SK-N-SH treated with all-trans-retinoic acid at 6 μM for 48 hours (cell line): ENCODE measurements at regions not wholly inside any gene's neighbourhood (a gene's known extent, or its start where the extent isn't known, plus 50 kb on each side); places are given as distances from the start of the nearest gene placed in this dataset.

ENCODE experiments used
- ARNTL ChIP-seq: fragments of 450-650 bp; formaldehyde crosslinking; IDR thresholded peaks from 2 replicates; pipeline ENCODE4 v1.5.0; 2020; ENCODE audit warnings: low read depth, mild to moderate bottlenecking, moderate library complexity, borderline replicate concordance
- BACH2 ChIP-seq: fragments of 250-450 bp; sonication (Bioruptor Pico); IDR thresholded peaks from 2 replicates; pipeline ENCODE4 v1.9.0; 2021; ENCODE audit warnings: mild to moderate bottlenecking, borderline replicate concordance
- ESRRG ChIP-seq: fragments of 250-450 bp; sonication (Bioruptor Pico); IDR thresholded peaks from 2 replicates; pipeline ENCODE4 v1.6.1; 2021; ENCODE audit warnings: mild to moderate bottlenecking
- GLIS3 ChIP-seq: fragments of 250-450 bp; sonication (Bioruptor Pico); IDR thresholded peaks from 2 replicates; pipeline ENCODE4 v1.5.0; 2020; ENCODE audit warnings: mild to moderate bottlenecking, moderate library complexity
- TCF4 ChIP-seq: fragments of 250-450 bp; sonication (Bioruptor Pico); IDR thresholded peaks from 2 replicates; pipeline ENCODE4 v1.8.0; 2021; ENCODE audit warnings: mild to moderate bottlenecking, moderate library complexity, borderline replicate concordance
- ZC3H10 ChIP-seq: fragments of 250-450 bp; sonication (Bioruptor Pico); IDR thresholded peaks from 2 replicates; pipeline ENCODE4 v1.5.1; 2021; ENCODE audit warnings: mild to moderate bottlenecking, moderate library complexity
- ZFP3 ChIP-seq: fragments of 250-450 bp; sonication (Bioruptor Pico); IDR thresholded peaks from 2 replicates; pipeline ENCODE4 v1.5.0; 2020; ENCODE audit warnings: mild to moderate bottlenecking, moderate library complexity
- ZFP30 ChIP-seq: fragments of 450-650 bp; formaldehyde crosslinking; IDR thresholded peaks from 2 replicates; pipeline ENCODE4 v1.5.0; 2022; ENCODE audit warnings: mild to moderate bottlenecking, moderate library complexity
- ZNF565 ChIP-seq: fragments of 450-650 bp; formaldehyde crosslinking; conservative IDR thresholded peaks from 2 replicates; pipeline ENCODE4 v1.5.0; 2020; ENCODE audit warnings: low read depth, mild to moderate bottlenecking, moderate library complexity
- ZNF8 ChIP-seq: fragments of 450-650 bp; formaldehyde crosslinking; IDR thresholded peaks from 2 replicates; pipeline ENCODE4 v1.5.0; 2020; ENCODE audit warnings: mild to moderate bottlenecking, moderate library complexity
- TF ChIP-seq, protein P1 (sequence below): fragments of 250-450 bp; sonication (Bioruptor Pico); IDR thresholded peaks from 2 replicates; pipeline ENCODE4 v1.8.0; 2020; ENCODE audit warnings: mild to moderate bottlenecking, moderate library complexity, borderline replicate concordance
- TF ChIP-seq, protein P2 (sequence below): fragments of 250-450 bp; sonication (Bioruptor Pico); IDR thresholded peaks from 2 replicates; pipeline ENCODE4 v1.5.1; 2020; ENCODE audit warnings: low read depth, mild to moderate bottlenecking, moderate library complexity

DNA sequence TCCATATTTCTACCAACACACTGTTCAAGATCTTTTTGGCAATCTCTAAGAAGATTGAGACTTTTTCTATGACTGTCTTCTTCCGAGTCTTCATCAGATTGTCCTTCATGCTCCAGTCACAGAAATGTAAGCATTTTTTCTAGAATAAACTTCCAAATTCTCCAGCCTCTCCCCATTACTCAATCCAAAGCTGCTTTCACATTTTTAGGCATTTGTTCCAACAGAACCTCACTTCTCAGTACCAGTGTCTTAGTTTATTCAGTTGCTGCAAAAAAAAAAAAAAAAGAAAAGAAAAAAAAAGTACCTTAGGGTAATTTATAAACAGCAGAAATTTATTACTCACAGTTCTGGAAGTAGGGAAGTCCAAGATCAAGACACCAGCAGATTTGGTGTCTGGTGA is 290.8 kb upstream of the NOVA1 start:
- TF ChIP-seq ZFP30 (CRISPR knock-in tag) (no peak), TCF4 (CRISPR knock-in tag) (no peak), BACH2 (CRISPR knock-in tag) (no peak), ZNF565 (no peak), ARNTL (CRISPR knock-in tag) (no peak), ZC3H10 (CRISPR knock-in tag) (no peak), GLIS3 (CRISPR knock-in tag) (no peak), ESRRG (no peak), ZFP3 (CRISPR knock-in tag) (no peak), ZNF8 (CRISPR knock-in tag) (no peak)
- TF ChIP-seq, protein P1, sequence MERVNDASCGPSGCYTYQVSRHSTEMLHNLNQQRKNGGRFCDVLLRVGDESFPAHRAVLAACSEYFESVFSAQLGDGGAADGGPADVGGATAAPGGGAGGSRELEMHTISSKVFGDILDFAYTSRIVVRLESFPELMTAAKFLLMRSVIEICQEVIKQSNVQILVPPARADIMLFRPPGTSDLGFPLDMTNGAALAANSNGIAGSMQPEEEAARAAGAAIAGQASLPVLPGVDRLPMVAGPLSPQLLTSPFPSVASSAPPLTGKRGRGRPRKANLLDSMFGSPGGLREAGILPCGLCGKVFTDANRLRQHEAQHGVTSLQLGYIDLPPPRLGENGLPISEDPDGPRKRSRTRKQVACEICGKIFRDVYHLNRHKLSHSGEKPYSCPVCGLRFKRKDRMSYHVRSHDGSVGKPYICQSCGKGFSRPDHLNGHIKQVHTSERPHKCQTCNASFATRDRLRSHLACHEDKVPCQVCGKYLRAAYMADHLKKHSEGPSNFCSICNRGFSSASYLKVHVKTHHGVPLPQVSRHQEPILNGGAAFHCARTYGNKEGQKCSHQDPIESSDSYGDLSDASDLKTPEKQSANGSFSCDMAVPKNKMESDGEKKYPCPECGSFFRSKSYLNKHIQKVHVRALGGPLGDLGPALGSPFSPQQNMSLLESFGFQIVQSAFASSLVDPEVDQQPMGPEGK (CRISPR knock-in tag): no peak
- TF ChIP-seq, protein P2, sequence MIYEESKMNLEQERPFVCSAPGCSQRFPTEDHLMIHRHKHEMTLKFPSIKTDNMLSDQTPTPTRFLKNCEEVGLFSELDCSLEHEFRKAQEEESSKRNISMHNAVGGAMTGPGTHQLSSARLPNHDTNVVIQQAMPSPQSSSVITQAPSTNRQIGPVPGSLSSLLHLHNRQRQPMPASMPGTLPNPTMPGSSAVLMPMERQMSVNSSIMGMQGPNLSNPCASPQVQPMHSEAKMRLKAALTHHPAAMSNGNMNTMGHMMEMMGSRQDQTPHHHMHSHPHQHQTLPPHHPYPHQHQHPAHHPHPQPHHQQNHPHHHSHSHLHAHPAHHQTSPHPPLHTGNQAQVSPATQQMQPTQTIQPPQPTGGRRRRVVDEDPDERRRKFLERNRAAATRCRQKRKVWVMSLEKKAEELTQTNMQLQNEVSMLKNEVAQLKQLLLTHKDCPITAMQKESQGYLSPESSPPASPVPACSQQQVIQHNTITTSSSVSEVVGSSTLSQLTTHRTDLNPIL (CRISPR knock-in tag): no peak
